HCT116 (cell line): ENCODE measurements at regions not wholly inside any gene's neighbourhood (a gene's known extent, or its start where the extent isn't known, plus 50 kb on each side); places are given as distances from the start of the nearest gene placed in this dataset.

Source experiments
- ATAC-seq: fragments of 200-7000 bp; cut with Tn5 transposase; 2 replicates; pipeline ENCODE4 v1.9.1; 2020; ENCODE audit warnings: mild to moderate bottlenecking, moderate library complexity
- BruUV-seq: library from RNA; stranded (reverse); fragments of 400-500 nt; replicated peaks from 2 replicates; lab custom pipeline; 2021; lab: Mats Ljungman, UMichigan
- CTCF ChIA-PET: fragments of 300-600 bp; sonication (Branson Sonifier 250); formaldehyde crosslinking; loops from one replicate; lab custom pipeline; 2021; ENCODE audit warnings: antibody characterized with exemption; lab: Charles Lee
- POLR2A ChIA-PET: fragments of 300-600, 350-600 bp; sonication (Branson Sonifier 250); formaldehyde crosslinking; loops from one replicate; lab custom pipeline; 2021; ENCODE audit warnings: antibody characterized with exemption; lab: Charles Lee
- RAD21 ChIA-PET, 2 experiments: fragments of 300-600 bp; sonication (Branson Sonifier 250); formaldehyde crosslinking; loops; one replicate each; lab custom pipeline; 2023; ENCODE audit warnings: low total read pairs in 2 of 2; ENCODE audit not compliant: uncharacterized antibody in 2 of 2, unreplicated experiment in 2 of 2, low non-redundant PET in 1 of 2; lab: Charles Lee
- DNase-seq: peaks from one replicate; pipeline ENCODE4 v3.0.0-alpha.2; 2010; ENCODE audit warnings: low read depth, low spot score
- H2AFZ ChIP-seq: fragments of 200-600 bp; shearing (Covaris generic), sonication (generic); 2 replicates; pipeline ENCODE4 v1.6.1; 2017; ENCODE audit warnings: low read depth, mixed run types, mixed read lengths, antibody characterized with exemption, low read length; ENCODE audit not compliant: poor library complexity, severe bottlenecking
- H3K27ac ChIP-seq: 2 replicates; pipeline ENCODE4 v1.5.1; 2012; ENCODE audit warnings: low read depth, low read length
- H3K27me3 ChIP-seq: fragments of 200-600 bp; sonication (generic); 2 replicates; pipeline ENCODE4 v1.6.1; 2016; ENCODE audit warnings: mixed run types, low read length, mixed read lengths; ENCODE audit not compliant: insufficient read depth
- H3K36me3 ChIP-seq, 2 experiments: fragments of 200-500 bp in 1 of 2; fragments of 200-600 bp in 1 of 2; sonication (Bioruptor generic) in 1 of 2; sonication (generic) in 1 of 2; 2 replicates each; pipeline versions ENCODE4 v1.5.1 to v1.6.1; 2014 to 2016; ENCODE audit warnings: low read length in 2 of 2, inconsistent platforms in 1 of 2, mixed read lengths in 1 of 2, mixed run types in 1 of 2; ENCODE audit not compliant: insufficient read depth in 2 of 2, control insufficient read depth in 1 of 2
- H3K4me1 ChIP-seq, 2 experiments: fragments of 200-600 bp in 1 of 2; sonication (generic) in 1 of 2; 2 replicates each; pipeline versions ENCODE4 v1.5.1 to v1.6.1; 2012 to 2017; ENCODE audit warnings: low read length in 2 of 2, inconsistent platforms in 1 of 2, mild to moderate bottlenecking in 1 of 2, mixed read lengths in 1 of 2, mixed run types in 1 of 2, moderate library complexity in 1 of 2; ENCODE audit not compliant: insufficient read depth in 2 of 2, control insufficient read depth in 1 of 2
- H3K4me2 ChIP-seq: fragments of 200-600 bp; sonication (generic); 2 replicates; pipeline ENCODE4 v1.6.1; 2017; ENCODE audit warnings: mixed run types, low read length, mixed read lengths
- H3K4me3 ChIP-seq, 2 experiments: fragments of 200-600 bp in 1 of 2; sonication (generic) in 1 of 2; replicated peaks in 1 of 2; 2 replicates each; pipeline ENCODE4 v1.5.1; 2011 to 2016; ENCODE audit warnings: low read length in 2 of 2, control low read depth in 1 of 2, low read depth in 1 of 2, mild to moderate bottlenecking in 1 of 2, mixed read lengths in 1 of 2, mixed run types in 1 of 2
- H3K79me2 ChIP-seq: fragments of 200-600 bp; sonication (generic); 2 replicates; pipeline ENCODE4 v1.6.1; 2017; ENCODE audit warnings: mild to moderate bottlenecking, mixed run types, low read length, moderate library complexity, mixed read lengths; ENCODE audit not compliant: insufficient read depth
- H3K9ac ChIP-seq: fragments of 200-600 bp; sonication (generic); 2 replicates; pipeline ENCODE4 v1.6.1; 2016; ENCODE audit warnings: low read length, mixed read lengths
- H3K9me2 ChIP-seq: fragments of 200-600 bp; sonication (generic), shearing (Covaris generic); 2 replicates; pipeline ENCODE4 v1.6.1; 2017; ENCODE audit warnings: mixed run types, mild to moderate bottlenecking, moderate library complexity; ENCODE audit not compliant: insufficient read depth
- H3K9me3 ChIP-seq, 2 experiments: fragments of 200-500 bp in 1 of 2; fragments of 200-600 bp in 1 of 2; sonication (Bioruptor generic) in 1 of 2; sonication (generic) in 1 of 2; 2 replicates each; pipeline ENCODE4 v1.6.1; 2014 to 2017; ENCODE audit warnings: low read length in 2 of 2, mixed read lengths in 2 of 2, inconsistent platforms in 1 of 2, low read depth in 1 of 2, mild to moderate bottlenecking in 1 of 2, mixed run types in 1 of 2, moderate library complexity in 1 of 2; ENCODE audit not compliant: control insufficient read depth in 1 of 2, insufficient read depth in 1 of 2
- H4K20me1 ChIP-seq: fragments of 200-600 bp; sonication (generic), shearing (Covaris generic); 2 replicates; pipeline ENCODE4 v1.6.1; 2017; ENCODE audit warnings: mixed run types, mild to moderate bottlenecking, moderate library complexity; ENCODE audit not compliant: insufficient read depth
- ATF3 ChIP-seq: IDR thresholded peaks from 2 replicates; pipeline ENCODE4 v1.6.1; 2012
- CEBPB ChIP-seq: IDR thresholded peaks from 2 replicates; pipeline ENCODE4 v1.6.1; 2012; ENCODE audit warnings: low read depth
- CTCF ChIP-seq, 3 experiments: fragments of 200-600 bp in 1 of 3; sonication (generic) in 1 of 3; IDR thresholded peaks in 2 of 3; conservative IDR thresholded peaks in 1 of 3; 2 replicates each; pipeline ENCODE4 v1.5.1; 2012 to 2017; ENCODE audit warnings: low read depth in 2 of 3, low read length in 2 of 3, antibody characterized with exemption in 1 of 3, borderline replicate concordance in 1 of 3, control low read depth in 1 of 3, mild to moderate bottlenecking in 1 of 3, mixed read lengths in 1 of 3, mixed run types in 1 of 3, moderate library complexity in 1 of 3; ENCODE audit not compliant: insufficient read depth in 1 of 3
- EGR1 ChIP-seq: IDR thresholded peaks from 2 replicates; pipeline ENCODE4 v1.6.1; 2012; ENCODE audit warnings: low read depth
- ELF1 ChIP-seq: IDR thresholded peaks from 2 replicates; pipeline ENCODE4 v1.6.1; 2012; ENCODE audit warnings: low read depth, borderline replicate concordance
- EZH2 ChIP-seq: fragments of 200-600 bp; sonication (generic); IDR thresholded peaks from 2 replicates; pipeline ENCODE4 v1.6.1; 2017; ENCODE audit warnings: antibody characterized with exemption, mixed run types
- JUND ChIP-seq: IDR thresholded peaks from 2 replicates; pipeline ENCODE4 v1.6.1; 2012
- POLR2AphosphoS5 ChIP-seq: IDR thresholded peaks from 2 replicates; pipeline ENCODE4 v1.6.1; 2011; ENCODE audit warnings: mild to moderate bottlenecking, low read depth, low read length, moderate library complexity
- SIN3A ChIP-seq: IDR thresholded peaks from 2 replicates; pipeline ENCODE4 v1.6.1; 2012; ENCODE audit warnings: low read depth
- SRF ChIP-seq: IDR thresholded peaks from 2 replicates; pipeline ENCODE4 v1.6.1; 2012; ENCODE audit warnings: low read depth
- TCF7L2 ChIP-seq: IDR thresholded peaks from 2 replicates; pipeline ENCODE4 v1.7.0; 2011; ENCODE audit warnings: borderline replicate concordance, inconsistent platforms; ENCODE audit not compliant: insufficient read depth, insufficient read length; ENCODE audit errors: extremely low read depth
- YY1 ChIP-seq: IDR thresholded peaks from 2 replicates; pipeline ENCODE4 v1.6.1; 2011; ENCODE audit warnings: low read length, low read depth, moderate library complexity, mild to moderate bottlenecking; ENCODE audit not compliant: insufficient replicate concordance; ENCODE audit errors: extremely low read depth
- ZFX ChIP-seq: fragments of 450-650 bp; IDR thresholded peaks from 2 replicates; pipeline ENCODE4 v1.6.1; 2017
- ZNF274 ChIP-seq: fragments of 200-500 bp; sonication (Bioruptor generic); IDR thresholded peaks from 2 replicates; pipeline ENCODE4 v1.6.1; 2014; ENCODE audit warnings: mild to moderate bottlenecking, low read depth, low read length, inconsistent platforms
- intact Hi-C: fragments of 100-400 bp; cut with micrococcal nuclease; formaldehyde crosslinking; loops from 2 replicates; pipeline ENCODE4 v1.10.0; 2022
- TF ChIP-seq, protein P1 (sequence below): IDR thresholded peaks from 2 replicates; pipeline ENCODE4 v1.6.1; 2012; ENCODE audit warnings: low read depth
- TF ChIP-seq, protein P2 (sequence below): IDR thresholded peaks from 2 replicates; pipeline ENCODE4 v1.6.1; 2011; ENCODE audit warnings: mild to moderate bottlenecking, low read length, moderate library complexity; ENCODE audit not compliant: insufficient replicate concordance; ENCODE audit errors: extremely low read depth

GRCh38 chr11:92857407-92857806 lies 112.0 kb upstream of the MTNR1B start:
- Histone ChIP-seq H3K36me3 (no peaks in the 10 kb centered on the region), H3K27ac (no peak overlapping the region), H3K4me3 (no peak overlapping the region), H3K27me3 (peaks cover 4% of the 10 kb centered on the region; the same call in 1 of the 2 replicates), H3K79me2 (no peaks in the 10 kb centered on the region), H3K9me3 (no peaks in the 10 kb centered on the region), H3K9ac (no peak overlapping the region), H2AFZ (no peak overlapping the region), H3K4me1 (no peaks in the 10 kb centered on the region), H4K20me1 (no peaks in the 10 kb centered on the region), H3K9me2 (no peaks in the 10 kb centered on the region), H3K4me2 (no peak overlapping the region)
- ChIA-PET CTCF (no interaction called here), RAD21 (no interaction called here), POLR2A (no interaction called here)
- BruUV-seq: no TSS peak
- TF ChIP-seq TCF7L2: no peak
- no peak for TF ChIP-seq YY1
- no peak for TF ChIP-seq CTCF (IDR thresholded peaks at IDR 0.05 in 2 of 3, conservative IDR thresholded peaks at IDR 0.05 in 1 of 3; ENCODE audit: borderline replicate concordance in 1 of 3, insufficient read depth in 1 of 3, low read depth in 2 of 3, low read length in 2 of 3)
- no peak for TF ChIP-seq ZFX
- TF ChIP-seq SRF: no peak
- no peak for TF ChIP-seq ELF1
- TF ChIP-seq JUND: no peak
- no peak for TF ChIP-seq EGR1
- no peak for TF ChIP-seq EZH2
- TF ChIP-seq SIN3A: no peak
- no peak for TF ChIP-seq ATF3
- no peak for TF ChIP-seq CEBPB
- TF ChIP-seq POLR2AphosphoS5: no peak
- TF ChIP-seq, protein P1, sequence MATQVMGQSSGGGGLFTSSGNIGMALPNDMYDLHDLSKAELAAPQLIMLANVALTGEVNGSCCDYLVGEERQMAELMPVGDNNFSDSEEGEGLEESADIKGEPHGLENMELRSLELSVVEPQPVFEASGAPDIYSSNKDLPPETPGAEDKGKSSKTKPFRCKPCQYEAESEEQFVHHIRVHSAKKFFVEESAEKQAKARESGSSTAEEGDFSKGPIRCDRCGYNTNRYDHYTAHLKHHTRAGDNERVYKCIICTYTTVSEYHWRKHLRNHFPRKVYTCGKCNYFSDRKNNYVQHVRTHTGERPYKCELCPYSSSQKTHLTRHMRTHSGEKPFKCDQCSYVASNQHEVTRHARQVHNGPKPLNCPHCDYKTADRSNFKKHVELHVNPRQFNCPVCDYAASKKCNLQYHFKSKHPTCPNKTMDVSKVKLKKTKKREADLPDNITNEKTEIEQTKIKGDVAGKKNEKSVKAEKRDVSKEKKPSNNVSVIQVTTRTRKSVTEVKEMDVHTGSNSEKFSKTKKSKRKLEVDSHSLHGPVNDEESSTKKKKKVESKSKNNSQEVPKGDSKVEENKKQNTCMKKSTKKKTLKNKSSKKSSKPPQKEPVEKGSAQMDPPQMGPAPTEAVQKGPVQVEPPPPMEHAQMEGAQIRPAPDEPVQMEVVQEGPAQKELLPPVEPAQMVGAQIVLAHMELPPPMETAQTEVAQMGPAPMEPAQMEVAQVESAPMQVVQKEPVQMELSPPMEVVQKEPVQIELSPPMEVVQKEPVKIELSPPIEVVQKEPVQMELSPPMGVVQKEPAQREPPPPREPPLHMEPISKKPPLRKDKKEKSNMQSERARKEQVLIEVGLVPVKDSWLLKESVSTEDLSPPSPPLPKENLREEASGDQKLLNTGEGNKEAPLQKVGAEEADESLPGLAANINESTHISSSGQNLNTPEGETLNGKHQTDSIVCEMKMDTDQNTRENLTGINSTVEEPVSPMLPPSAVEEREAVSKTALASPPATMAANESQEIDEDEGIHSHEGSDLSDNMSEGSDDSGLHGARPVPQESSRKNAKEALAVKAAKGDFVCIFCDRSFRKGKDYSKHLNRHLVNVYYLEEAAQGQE: no peak
- TF ChIP-seq ZNF274: no peak
- TF ChIP-seq, protein P2, sequence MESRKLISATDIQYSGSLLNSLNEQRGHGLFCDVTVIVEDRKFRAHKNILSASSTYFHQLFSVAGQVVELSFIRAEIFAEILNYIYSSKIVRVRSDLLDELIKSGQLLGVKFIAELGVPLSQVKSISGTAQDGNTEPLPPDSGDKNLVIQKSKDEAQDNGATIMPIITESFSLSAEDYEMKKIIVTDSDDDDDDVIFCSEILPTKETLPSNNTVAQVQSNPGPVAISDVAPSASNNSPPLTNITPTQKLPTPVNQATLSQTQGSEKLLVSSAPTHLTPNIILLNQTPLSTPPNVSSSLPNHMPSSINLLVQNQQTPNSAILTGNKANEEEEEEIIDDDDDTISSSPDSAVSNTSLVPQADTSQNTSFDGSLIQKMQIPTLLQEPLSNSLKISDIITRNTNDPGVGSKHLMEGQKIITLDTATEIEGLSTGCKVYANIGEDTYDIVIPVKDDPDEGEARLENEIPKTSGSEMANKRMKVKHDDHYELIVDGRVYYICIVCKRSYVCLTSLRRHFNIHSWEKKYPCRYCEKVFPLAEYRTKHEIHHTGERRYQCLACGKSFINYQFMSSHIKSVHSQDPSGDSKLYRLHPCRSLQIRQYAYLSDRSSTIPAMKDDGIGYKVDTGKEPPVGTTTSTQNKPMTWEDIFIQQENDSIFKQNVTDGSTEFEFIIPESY: no peak
- intact Hi-C loops: no loop called here
- ATAC-seq: no peak
- no peak for DNase-seq
